Cortex of kidney (tissue), 1 donor: ENCODE measurements at regions not wholly inside any gene's neighbourhood (a gene's known extent, or its start where the extent isn't known, plus 50 kb on each side); places are given as distances from the start of the nearest gene placed in this dataset.

Experiments
- DNase-seq: peaks from one replicate; lab custom pipeline; 2025; lab: John Stamatoyannopoulos, UW

GRCh38 chr13:106350208-106350607 lies 185.3 kb downstream of the EFNB2 start:
- no peak for DNase-seq

GRCh38 chr13:106349080-106349931 lies 186.2 kb downstream of the EFNB2 start:
- no peak for DNase-seq

- no peak for DNase-seq
Observed at GRCh38 chr13:106348075-106348840, 187.2 kb downstream of the EFNB2 start.

GRCh38 chr13:106344342-106344741 lies 191.1 kb downstream of the EFNB2 start:
- no peak for DNase-seq

- DNase-seq: no peak
Observed at GRCh38 chr13:106343836-106344235, 191.6 kb downstream of the EFNB2 start.

GRCh38 chr13:106340249-106340648 lies 195.2 kb downstream of the EFNB2 start:
- no peak for DNase-seq

- DNase-seq: no peak
Observed at GRCh38 chr13:106337096-106337850, 198.2 kb downstream of the EFNB2 start.

GRCh38 chr13:106336668-106337067 lies 198.8 kb downstream of the EFNB2 start:
- DNase-seq: no peak

- no peak for DNase-seq
Observed at GRCh38 chr13:106332621-106333020, 202.8 kb downstream of the EFNB2 start.

- no peak for DNase-seq
Observed at GRCh38 chr13:106331116-106331515, 204.3 kb downstream of the EFNB2 start.

- no peak for DNase-seq
Observed at GRCh38 chr13:106329941-106330340, 205.5 kb downstream of the EFNB2 start.

GRCh38 chr13:106326751-106327150 lies 208.7 kb downstream of the EFNB2 start:
- DNase-seq: no peak

GRCh38 chr13:106324444-106324843 lies 211.0 kb downstream of the EFNB2 start:
- no peak for DNase-seq

GRCh38 chr13:106322628-106323027 lies 212.8 kb downstream of the EFNB2 start:
- DNase-seq: no peak

GRCh38 chr13:106318941-106319411 lies 216.5 kb downstream of the EFNB2 start:
- no peak for DNase-seq

- no peak for DNase-seq
Observed at GRCh38 chr13:106314417-106314816, 221.0 kb downstream of the EFNB2 start.

- no peak for DNase-seq
Observed at GRCh38 chr13:106311004-106311403, 224.5 kb downstream of the EFNB2 start.

- DNase-seq: no peak
Observed at GRCh38 chr13:106310291-106310865, 225.1 kb downstream of the EFNB2 start.

GRCh38 chr13:106306748-106307277 lies 228.6 kb downstream of the EFNB2 start:
- no peak for DNase-seq

- DNase-seq: no peak
Observed at GRCh38 chr13:106302843-106303242, 232.6 kb downstream of the EFNB2 start.

- no peak for DNase-seq
Observed at GRCh38 chr13:106302011-106302410, 233.5 kb downstream of the EFNB2 start.

GRCh38 chr13:106299621-106300020 lies 235.8 kb downstream of the EFNB2 start:
- DNase-seq: no peak
